HG03460 (cell line): ENCODE measurements at regions not wholly inside any gene's neighbourhood (a gene's known extent, or its start where the extent isn't known, plus 50 kb on each side); places are given as distances from the start of the nearest gene placed in this dataset.
"Not testable (repeated sequence)": the region's sequence is repeated elsewhere in the genome, so short reads cannot be mapped to it uniquely, and the experiment has no call there.

Source experiments
- ATAC-seq: cut with Tn5 transposase; IDR thresholded peaks from one replicate; pipeline ENCODE4 v1.9.1; 2021; ENCODE audit not compliant: unreplicated experiment

- ATAC-seq, result no peak
Measured at GRCh38 chr3:177336873-177337450, 139.7 kb upstream of the TBL1XR1 start.

DNA sequence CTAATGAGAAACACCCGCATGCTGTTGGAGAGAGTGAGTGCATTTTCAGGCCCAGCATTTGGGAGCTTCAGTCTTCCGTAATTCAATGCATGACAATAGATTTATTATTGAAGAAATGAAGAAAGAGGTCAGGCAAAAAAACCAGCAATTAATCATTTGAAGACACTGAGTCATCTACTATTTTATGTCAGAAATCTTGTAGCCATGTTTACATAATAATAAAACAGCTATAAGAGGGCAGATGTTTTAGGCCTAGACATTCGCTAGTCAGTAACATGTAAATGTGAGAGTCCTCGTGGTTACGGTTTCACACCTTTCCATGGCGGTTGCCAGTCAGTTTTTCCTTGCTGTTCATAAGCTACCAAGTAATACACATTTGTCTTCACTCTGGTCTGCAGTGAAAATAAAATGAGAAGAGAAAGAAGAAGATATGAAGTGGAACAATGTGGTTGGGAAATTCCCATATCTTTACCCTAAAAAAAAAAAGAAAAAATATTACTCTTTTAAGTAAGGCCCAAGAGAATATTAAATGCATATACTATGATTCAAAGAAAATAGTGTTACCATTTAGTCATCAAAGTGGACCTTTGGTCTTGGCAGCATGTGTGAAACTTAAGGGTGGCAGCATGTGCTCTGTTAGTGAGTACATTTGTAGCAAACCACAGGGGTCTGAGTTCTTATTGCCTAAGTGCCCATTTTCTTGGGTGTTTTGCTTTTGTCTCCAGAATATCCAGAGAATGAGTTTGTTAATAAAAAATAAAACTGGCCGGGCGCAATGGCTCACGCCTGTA, 140.5 kb upstream of the TBL1XR1 start:
- peak; percentile 81 for ATAC-seq

GRCh38 chr3:177338697-177339219, 141.5 kb upstream of the TBL1XR1 start:
- no peak for ATAC-seq

DNA sequence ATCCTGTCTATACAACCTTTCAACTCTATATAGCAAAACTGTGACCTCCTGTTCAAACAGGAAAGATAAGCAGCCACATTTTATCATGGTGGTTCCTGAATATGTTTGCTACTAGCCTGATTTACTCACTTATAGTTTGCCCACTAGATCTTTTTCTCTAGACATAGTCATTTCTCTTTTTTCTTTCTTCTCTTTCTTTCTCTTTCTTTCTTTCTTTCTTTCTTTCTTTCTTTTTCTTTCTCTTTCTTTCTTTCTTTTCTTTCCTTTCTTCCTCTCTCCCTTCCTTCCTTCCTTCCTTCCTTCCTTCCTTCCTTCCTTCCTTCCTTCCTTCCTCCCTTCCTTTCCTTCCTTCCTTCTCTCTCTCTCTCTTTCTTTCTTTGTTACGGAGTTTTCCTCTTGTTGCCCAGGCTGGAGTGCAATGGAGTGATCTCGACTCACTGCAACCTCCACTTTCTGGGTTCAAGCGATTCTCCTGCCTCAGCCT, 142.0 kb upstream of the TBL1XR1 start:
- not testable (repeated sequence) for ATAC-seq

DNA sequence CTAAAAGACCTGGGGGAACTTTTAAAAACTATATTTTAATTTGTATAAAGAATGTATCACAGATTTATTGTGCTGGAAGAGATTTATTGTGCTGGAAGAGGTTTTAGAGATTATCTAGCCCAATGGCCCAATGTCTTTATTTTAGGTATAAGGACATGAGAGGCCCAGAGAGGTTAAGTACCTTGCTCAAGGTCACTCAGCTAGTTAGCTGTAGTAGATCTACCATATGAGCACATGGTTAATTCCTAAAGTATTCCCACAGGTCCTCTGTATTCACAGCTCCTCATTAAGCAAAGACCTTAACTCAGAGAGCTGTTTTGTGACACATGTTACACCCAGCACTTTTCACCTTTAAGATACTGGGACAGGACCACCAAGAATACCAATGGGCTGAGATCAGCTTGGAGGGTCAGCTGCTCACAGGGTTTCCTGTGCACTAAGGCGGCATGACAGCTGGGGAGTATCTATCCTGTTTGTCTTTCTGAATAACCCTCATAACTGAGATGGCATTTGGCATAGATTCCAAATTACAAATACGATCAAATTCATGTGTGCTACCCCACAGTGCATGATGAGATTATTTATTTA, 143.1 kb upstream of the TBL1XR1 start:
- ATAC-seq, result no peak

- no peak for ATAC-seq
Measured at GRCh38 chr3:177341736-177342419, 144.6 kb upstream of the TBL1XR1 start.

GRCh38 chr3:177343122-177343625, 145.9 kb upstream of the TBL1XR1 start:
- ATAC-seq, result no peak

- peak; percentile 78 for ATAC-seq
Measured at GRCh38 chr3:177345049-177345972, 148.0 kb upstream of the TBL1XR1 start.

GRCh38 chr3:177345973-177346503, 148.8 kb upstream of the TBL1XR1 start:
- no peak for ATAC-seq

- no peak for ATAC-seq
Measured at GRCh38 chr3:177346878-177347277, 149.6 kb upstream of the TBL1XR1 start.

DNA sequence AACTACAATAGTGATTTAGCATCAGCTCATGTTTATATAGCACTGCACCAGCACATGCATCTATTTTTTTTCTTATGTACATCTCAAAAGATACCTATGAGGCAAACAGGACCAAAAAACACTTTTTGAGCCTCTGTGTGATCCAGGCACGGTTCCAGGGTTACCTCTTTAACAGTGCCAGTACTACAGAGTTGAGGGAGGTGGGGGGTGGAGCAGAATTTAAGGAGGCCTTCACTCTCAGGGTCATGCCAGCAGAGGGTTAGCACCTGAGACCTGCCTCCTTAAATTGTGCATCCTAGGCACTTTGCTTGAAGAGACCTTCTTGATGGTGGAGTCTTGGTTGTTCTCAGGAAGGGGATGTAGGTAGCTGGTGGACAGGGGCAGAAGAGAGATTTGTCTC, 150.3 kb upstream of the TBL1XR1 start:
- no peak for ATAC-seq

GRCh38 chr3:177348974-177349373, 151.7 kb upstream of the TBL1XR1 start:
- ATAC-seq, result no peak

GRCh38 chr3:177349384-177349783, 152.1 kb upstream of the TBL1XR1 start:
- no peak for ATAC-seq

- ATAC-seq, result no peak
Measured at GRCh38 chr3:177350121-177350520, 152.8 kb upstream of the TBL1XR1 start.

GRCh38 chr3:177351206-177351605, 153.9 kb upstream of the TBL1XR1 start:
- ATAC-seq, result no peak

GRCh38 chr3:177351757-177352158, 154.5 kb upstream of the TBL1XR1 start:
- peak; percentile 98 for ATAC-seq

DNA sequence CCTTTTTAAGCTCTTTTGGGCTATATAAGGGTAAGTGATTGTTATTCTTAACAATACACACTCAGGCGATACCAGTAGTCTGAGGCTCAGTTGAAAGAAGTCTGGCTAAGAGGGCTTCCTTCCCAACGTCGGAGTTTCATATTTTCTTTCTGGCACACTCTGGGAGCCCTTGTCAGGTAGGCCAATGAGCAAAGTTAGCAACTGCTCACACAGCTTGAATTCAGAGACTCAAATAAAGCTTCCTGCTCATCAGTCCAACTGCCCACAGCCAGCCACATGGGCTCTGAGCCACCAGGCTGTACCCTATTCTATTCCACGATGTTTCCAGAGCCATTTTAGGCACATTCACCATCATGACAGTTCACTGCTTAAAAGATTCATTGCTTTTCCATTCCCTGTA, 155.1 kb upstream of the TBL1XR1 start:
- ATAC-seq, result no peak

DNA sequence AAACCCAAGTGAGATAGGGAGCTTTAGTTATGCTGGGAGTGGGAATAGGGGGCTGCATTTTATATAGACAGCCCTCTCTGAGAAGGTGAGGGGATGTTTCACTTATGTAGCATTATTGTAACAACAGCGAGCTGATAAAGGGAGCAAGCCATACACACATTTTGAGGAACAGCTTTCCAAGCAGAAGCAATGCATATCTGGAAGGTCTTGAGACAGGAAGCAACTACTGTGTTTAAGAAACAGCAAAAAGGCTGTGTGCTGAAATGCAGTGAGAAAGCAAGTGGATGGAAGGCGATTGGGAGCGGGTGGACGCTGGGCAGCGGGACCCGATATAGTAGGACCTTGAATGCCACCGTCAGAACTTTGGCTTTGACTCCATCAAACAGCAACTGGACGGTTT, 155.9 kb upstream of the TBL1XR1 start:
- no peak for ATAC-seq

- ATAC-seq, result not testable (repeated sequence)
Measured at GRCh38 chr3:177353879-177354278, 156.6 kb upstream of the TBL1XR1 start.

- ATAC-seq, result no peak
Measured at GRCh38 chr3:177354466-177354865, 157.2 kb upstream of the TBL1XR1 start.
